Ovary (tissue), 7 donors: ENCODE measurements at regions not wholly inside any gene's neighbourhood (a gene's known extent, or its start where the extent isn't known, plus 50 kb on each side); places are given as distances from the start of the nearest gene placed in this dataset.

Experiments
- DNase-seq, 5 donors: peaks; one replicate each; pipeline ENCODE4 v3.0.0-alpha.2; 2019 to 2020
- H3K27ac ChIP-seq, 2 donors: fragments of 200-600 bp; one replicate each; pipeline versions ENCODE4 v1.5.1 to v1.8.0; 2019 to 2022
- H3K27me3 ChIP-seq: fragments of 200-600 bp; one replicate; pipeline ENCODE4 v1.8.0; 2022
- H3K36me3 ChIP-seq: fragments of 200-600 bp; sonication (generic); one replicate; pipeline ENCODE4 v1.5.1; 2019
- H3K4me1 ChIP-seq: one replicate; pipeline ENCODE4 v1.8.1; 2013; ENCODE audit warnings: mild to moderate bottlenecking, moderate library complexity; ENCODE audit not compliant: insufficient read depth
- H3K4me3 ChIP-seq: fragments of 200-600 bp; sonication (generic); one replicate; pipeline ENCODE4 v1.5.1; 2017
- H3K9me3 ChIP-seq, 2 donors: fragments of 200-600 bp in 1 of 2; sonication (generic) in 1 of 2; one replicate each; pipeline versions ENCODE4 v1.5.1 to v1.8.1; 2013 to 2019; ENCODE audit warnings: mild to moderate bottlenecking in 1 of 2, moderate library complexity in 1 of 2
- EP300 ChIP-seq: sonication (generic); formaldehyde crosslinking; IDR thresholded peaks from one replicate; pipeline ENCODE4 v1.6.1; 2017; ENCODE audit warnings: antibody characterized with exemption
- POLR2A ChIP-seq: fragments of 450-650 bp; IDR thresholded peaks from one replicate; pipeline ENCODE4 v1.6.1; 2017; ENCODE audit warnings: antibody characterized with exemption, mild to moderate bottlenecking, moderate library complexity
- WGBS, 3 donors: extraction: QIAGEN DNeasy Blood & Tissue Kit in 1 of 3; methylation state at CpG; one replicate each; pipeline versions ENCODE4 v1.1.5 to v1.1.7; 2013 to 2017; 5-methylcytosine and 5-hydroxymethylcytosine counted together
- intact Hi-C, 4 donors: fragments of 100-400 bp; cut with DNase I; formaldehyde crosslinking; loops; one replicate each; pipeline versions ENCODE4 v1.11.0 to v1.15.1; 2022 to 2023
- TF ChIP-seq, protein P1 (sequence below), 3 donors: fragments of 450-650 bp in 2 of 3; fragments of 200-600 bp in 1 of 3; IDR thresholded peaks; one replicate each; pipeline versions ENCODE4 v1.5.1 to v1.8.0; 2016 to 2022; ENCODE audit warnings: antibody characterized with exemption in 3 of 3, mild to moderate bottlenecking in 1 of 3
- donor health status: DM: no; HTN: no; CAD: no; lungs with moderate emphysema.
- donor health status: DM: no; HTN: no; CAD: no.
- donor health status: Bipolar disorder and iron deficiency.
- donor health status: DM: no; HTN: no; CAD: no.
- donor health status: DM: yes; HTN: yes; CAD: no.

DNA sequence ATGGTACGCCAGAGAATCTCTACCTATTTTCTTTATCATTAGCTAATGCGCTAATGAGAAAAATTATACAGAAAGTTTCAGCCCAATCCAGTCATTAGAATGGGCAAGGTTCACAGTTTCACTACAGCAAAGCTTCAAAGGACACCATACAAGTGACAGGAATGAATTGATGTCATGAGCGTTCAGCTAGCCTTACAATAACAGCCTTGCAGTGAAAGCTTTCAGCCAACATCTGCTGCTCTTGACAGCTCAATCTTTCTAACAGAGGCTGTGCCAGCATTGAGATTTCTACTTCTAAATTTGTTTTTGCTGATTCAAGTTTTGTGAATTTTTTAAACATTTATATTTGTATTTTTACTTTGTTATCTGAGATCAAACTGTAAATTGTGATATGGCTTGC, 302.4 kb upstream of the FAM174A start:
- DNase-seq, result no peak
- H3K4me1 ChIP-seq, result no peaks in the 10 kb centered on the region
- H3K27me3 ChIP-seq, result no peaks in the 10 kb centered on the region
- no peaks in the 10 kb centered on the region for H3K9me3 ChIP-seq
- TF ChIP-seq EP300 (no peak), POLR2A (no peak)
- TF ChIP-seq, protein P1, sequence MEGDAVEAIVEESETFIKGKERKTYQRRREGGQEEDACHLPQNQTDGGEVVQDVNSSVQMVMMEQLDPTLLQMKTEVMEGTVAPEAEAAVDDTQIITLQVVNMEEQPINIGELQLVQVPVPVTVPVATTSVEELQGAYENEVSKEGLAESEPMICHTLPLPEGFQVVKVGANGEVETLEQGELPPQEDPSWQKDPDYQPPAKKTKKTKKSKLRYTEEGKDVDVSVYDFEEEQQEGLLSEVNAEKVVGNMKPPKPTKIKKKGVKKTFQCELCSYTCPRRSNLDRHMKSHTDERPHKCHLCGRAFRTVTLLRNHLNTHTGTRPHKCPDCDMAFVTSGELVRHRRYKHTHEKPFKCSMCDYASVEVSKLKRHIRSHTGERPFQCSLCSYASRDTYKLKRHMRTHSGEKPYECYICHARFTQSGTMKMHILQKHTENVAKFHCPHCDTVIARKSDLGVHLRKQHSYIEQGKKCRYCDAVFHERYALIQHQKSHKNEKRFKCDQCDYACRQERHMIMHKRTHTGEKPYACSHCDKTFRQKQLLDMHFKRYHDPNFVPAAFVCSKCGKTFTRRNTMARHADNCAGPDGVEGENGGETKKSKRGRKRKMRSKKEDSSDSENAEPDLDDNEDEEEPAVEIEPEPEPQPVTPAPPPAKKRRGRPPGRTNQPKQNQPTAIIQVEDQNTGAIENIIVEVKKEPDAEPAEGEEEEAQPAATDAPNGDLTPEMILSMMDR (IDR thresholded peaks at IDR 0.05), result no peak
- H3K36me3 ChIP-seq, result no peaks in the 10 kb centered on the region
- intact Hi-C loops, result no loop called here
- 76 to 77% (median 77%) methylated on average over 3 of the region's 3 CpGs for WGBS, 3 donors
- no peak overlapping the region for H3K4me3 ChIP-seq
- no peak overlapping the region for H3K27ac ChIP-seq

DNA sequence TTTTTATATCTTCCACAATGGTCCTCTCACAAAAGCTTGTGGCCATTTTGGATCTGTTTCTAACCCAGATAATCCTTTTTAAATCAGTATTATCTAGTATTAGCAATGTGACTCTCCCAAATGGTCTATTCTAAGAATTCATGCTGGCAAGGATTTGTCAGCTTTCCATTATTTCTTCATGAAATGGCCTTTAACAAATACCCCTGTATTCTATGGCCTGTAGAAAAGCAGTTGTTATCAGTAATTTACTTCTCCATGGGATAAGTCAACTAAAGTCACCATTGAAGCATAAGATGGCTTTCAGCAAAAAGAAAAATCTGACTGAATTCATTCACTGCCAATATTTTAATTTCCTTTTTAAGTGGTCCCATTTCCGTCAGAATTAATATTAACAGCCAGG, 346.4 kb upstream of the FAM174A start:
- H3K9me3 ChIP-seq, result no peaks in the 10 kb centered on the region
- intact Hi-C loops, result no loop called here
- H3K4me3 ChIP-seq, result no peak overlapping the region
- TF ChIP-seq, protein P1 (IDR thresholded peaks at IDR 0.05), result no peak
- TF ChIP-seq EP300, result no peak
- 59 to 82% (median 68%) methylated on average over 1 of the region's 1 CpG for WGBS, 3 donors
- no peak overlapping the region for H3K27ac ChIP-seq
- H3K27me3 ChIP-seq, result no peaks in the 10 kb centered on the region
- DNase-seq, result no peak
- no peaks in the 10 kb centered on the region for H3K4me1 ChIP-seq
- H3K36me3 ChIP-seq, result no peaks in the 10 kb centered on the region

DNA sequence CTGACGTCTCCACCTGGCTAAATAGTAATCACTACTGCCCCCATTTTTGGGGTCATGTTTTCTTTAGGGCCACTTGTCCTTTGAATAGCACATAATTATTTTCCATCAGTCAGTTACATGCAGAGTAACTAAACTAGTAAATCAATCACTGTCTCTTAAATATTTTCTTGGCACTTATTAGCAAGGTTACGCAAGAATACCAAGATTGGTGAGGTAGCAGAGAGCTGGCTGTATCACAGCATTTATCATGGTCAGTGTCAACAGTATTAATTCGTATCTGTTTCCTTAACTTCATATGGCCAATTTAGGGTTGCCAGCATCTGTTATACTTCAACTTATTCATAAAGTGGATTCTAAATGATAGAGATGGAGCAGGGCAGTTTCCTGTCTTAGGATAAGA, 346.8 kb upstream of the FAM174A start:
- no peak for DNase-seq
- Histone ChIP-seq H3K4me3 (no peak overlapping the region), H3K9me3 (no peaks in the 10 kb centered on the region), H3K27ac (no peak overlapping the region), H3K27me3 (no peaks in the 10 kb centered on the region), H3K36me3 (no peaks in the 10 kb centered on the region), H3K4me1 (no peaks in the 10 kb centered on the region)
- TF ChIP-seq POLR2A (no peak), EP300 (no peak)
- TF ChIP-seq, protein P1 (IDR thresholded peaks at IDR 0.05), result no peak
- 56 to 74% (median 61%) methylated on average over 3 of the region's 3 CpGs for WGBS, 3 donors
- intact Hi-C loops, result no loop called here

DNA sequence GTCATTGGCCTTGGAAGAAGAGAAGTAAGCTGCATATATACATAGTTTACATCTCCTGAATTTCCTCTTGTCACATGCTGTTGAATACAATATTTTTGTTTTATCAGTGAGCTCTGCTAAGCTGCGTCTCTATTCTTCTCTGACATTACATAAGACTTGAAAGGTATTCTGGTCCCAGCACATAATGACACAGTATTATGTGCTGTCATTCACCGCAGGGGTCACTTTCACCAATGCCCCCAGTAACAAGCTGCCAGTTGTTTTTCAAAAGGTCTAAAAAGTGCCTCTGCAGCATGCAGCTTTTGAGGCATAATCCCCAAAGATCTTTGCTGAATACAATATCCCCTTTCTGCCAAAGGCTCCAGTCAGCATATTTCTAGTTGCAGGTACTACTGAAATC, 349.0 kb upstream of the FAM174A start:
- Histone ChIP-seq H3K27me3 (no peaks in the 10 kb centered on the region), H3K9me3 (no peaks in the 10 kb centered on the region), H3K27ac (no peak overlapping the region), H3K36me3 (no peaks in the 10 kb centered on the region), H3K4me1 (no peaks in the 10 kb centered on the region), H3K4me3 (no peak overlapping the region)
- no peak for DNase-seq
- TF ChIP-seq POLR2A (no peak), EP300 (no peak)
- TF ChIP-seq, protein P1 (IDR thresholded peaks at IDR 0.05), result no peak
- WGBS, 3 donors, result 70 to 81% (median 75%) methylated on average over 2 of the region's 2 CpGs
- intact Hi-C loops, result no loop called here

DNA sequence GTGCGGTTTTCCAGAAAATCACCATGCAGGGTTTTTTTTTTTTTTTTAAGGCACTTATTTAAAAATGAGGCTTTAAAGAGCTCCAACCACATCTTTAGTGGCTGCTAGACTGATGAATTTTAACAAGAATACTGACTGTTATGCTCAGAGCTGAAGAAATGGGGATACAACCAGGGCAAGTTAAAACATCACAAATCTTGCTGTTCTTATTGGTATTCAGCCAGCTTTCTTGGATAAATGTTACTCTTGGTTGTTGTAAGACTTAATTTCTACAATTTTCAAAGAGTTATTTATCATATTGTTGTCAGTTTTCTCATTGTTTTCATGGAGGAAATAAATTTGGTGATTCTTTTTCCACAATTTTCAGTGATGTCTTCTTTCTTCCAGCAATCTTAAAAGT, 352.8 kb upstream of the FAM174A start:
- H3K4me3 ChIP-seq, result no peak overlapping the region
- no peak for DNase-seq
- intact Hi-C loops, result no loop called here

More for the DNA sequence above, 352.8 kb upstream of the FAM174A start:
- Histone ChIP-seq H3K27me3 (no peaks in the 10 kb centered on the region), H3K9me3 (no peaks in the 10 kb centered on the region), H3K36me3 (no peaks in the 10 kb centered on the region), H3K27ac (no peak overlapping the region), H3K4me1 (no peaks in the 10 kb centered on the region)
- TF ChIP-seq POLR2A (no peak), EP300 (no peak)
- TF ChIP-seq, protein P1 (IDR thresholded peaks at IDR 0.05), result no peak
- 86 to 100% (median 94%) methylated on average over 1 of the region's 1 CpG for WGBS, 3 donors
